Smooth muscle cell (in vitro differentiated cells): ENCODE measurements at regions not wholly inside any gene's neighbourhood (a gene's known extent, or its start where the extent isn't known, plus 50 kb on each side); places are given as distances from the start of the nearest gene placed in this dataset.
"Not testable (repeated sequence)": the region's sequence is repeated elsewhere in the genome, so short reads cannot be mapped to it uniquely, and the experiment has no call there.

ENCODE experiments used
- DNase-seq: peaks from one replicate; lab custom pipeline; 2025; ENCODE audit not compliant: unreplicated experiment; lab: John Stamatoyannopoulos, UW
- H2AFZ ChIP-seq: fragments of 200-600 bp; sonication (generic); 2 replicates; pipeline ENCODE4 v1.6.0; 2016; ENCODE audit warnings: antibody characterized with exemption, low read depth, mild to moderate bottlenecking
- H3F3A ChIP-seq: fragments of 200-600 bp; sonication (generic); 2 replicates; pipeline ENCODE4 v1.6.0; 2017; ENCODE audit warnings: antibody characterized with exemption, low read depth
- H3K27ac ChIP-seq: fragments of 200-600 bp; sonication (generic); 2 replicates; pipeline ENCODE4 v1.5.1; 2016; ENCODE audit warnings: low read depth, mild to moderate bottlenecking
- H3K27me3 ChIP-seq: fragments of 200-600 bp; sonication (generic); 2 replicates; pipeline ENCODE4 v1.6.1; 2016; ENCODE audit warnings: low read depth, mild to moderate bottlenecking
- H3K36me3 ChIP-seq: fragments of 200-600 bp; sonication (generic); 2 replicates; pipeline ENCODE4 v1.5.1; 2016; ENCODE audit warnings: low read depth
- H3K4me1 ChIP-seq: fragments of 200-600 bp; sonication (generic); 2 replicates; pipeline ENCODE4 v1.5.1; 2016; ENCODE audit warnings: low read depth
- H3K4me2 ChIP-seq: fragments of 200-600 bp; sonication (generic); 2 replicates; pipeline ENCODE4 v1.6.0; 2016; ENCODE audit warnings: mild to moderate bottlenecking
- H3K4me3 ChIP-seq: fragments of 200-600 bp; sonication (generic); 2 replicates; pipeline ENCODE4 v1.5.1; 2016; ENCODE audit warnings: mild to moderate bottlenecking
- H3K79me2 ChIP-seq: fragments of 200-600 bp; sonication (generic); 2 replicates; pipeline ENCODE4 v1.6.0; 2016; ENCODE audit warnings: low read depth, mild to moderate bottlenecking
- H3K9ac ChIP-seq: fragments of 200-600 bp; sonication (generic); 2 replicates; pipeline ENCODE4 v1.6.0; 2016; ENCODE audit warnings: low read depth
- H3K9me3 ChIP-seq: fragments of 200-600 bp; sonication (generic); replicated peaks from 2 replicates; pipeline ENCODE4 v1.5.1; 2016; ENCODE audit warnings: low read depth
- H4K20me1 ChIP-seq: fragments of 200-600 bp; sonication (generic); 2 replicates; pipeline ENCODE4 v1.6.0; 2016; ENCODE audit warnings: low read depth
- WGBS: methylation state at CpG from one replicate; pipeline ENCODE4 v1.1.7; 2016; ENCODE audit warnings: low lambda C conversion rate; 5-methylcytosine and 5-hydroxymethylcytosine counted together
- TF ChIP-seq, protein P1 (sequence below): fragments of 200-600 bp; sonication (generic); IDR thresholded peaks from 2 replicates; pipeline ENCODE4 v1.5.1; 2017; ENCODE audit warnings: borderline replicate concordance, mild to moderate bottlenecking, antibody characterized with exemption; ENCODE audit not compliant: insufficient read depth, poor library complexity, severe bottlenecking

DNA sequence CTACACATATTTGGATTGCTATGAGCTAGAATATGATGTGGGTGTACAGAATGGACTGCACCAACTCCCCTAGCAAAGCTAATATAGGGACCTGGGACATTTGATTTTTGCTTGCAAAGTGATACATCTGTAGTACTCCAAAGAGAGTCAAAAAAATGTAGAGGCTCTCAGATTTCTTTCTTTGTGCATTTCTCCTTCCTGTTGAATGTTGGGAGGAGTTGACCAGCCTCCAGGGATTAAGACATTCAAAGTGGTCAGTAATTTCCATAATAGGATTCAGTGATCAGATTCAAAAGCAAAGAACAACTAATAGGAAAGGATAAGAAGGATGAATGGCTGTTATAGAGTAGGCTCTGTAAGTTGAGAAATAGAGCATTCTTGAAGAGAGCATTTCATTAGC is 934.9 kb downstream of the KCNJ2 start:
- Histone ChIP-seq H3K27me3 (no peaks in the 10 kb centered on the region), H3K9me3 (no peaks in the 10 kb centered on the region), H2AFZ (no peak overlapping the region), H3K27ac (no peak overlapping the region), H3K4me1 (peaks cover 5% of the 10 kb centered on the region), H3K4me2 (no peak overlapping the region), H4K20me1 (no peaks in the 10 kb centered on the region), H3K4me3 (no peak overlapping the region), H3K36me3 (no peaks in the 10 kb centered on the region), H3K79me2 (no peaks in the 10 kb centered on the region), H3K9ac (no peak overlapping the region), H3F3A (no peaks in the 10 kb centered on the region)
- DNase-seq, result no peak
- TF ChIP-seq, protein P1, sequence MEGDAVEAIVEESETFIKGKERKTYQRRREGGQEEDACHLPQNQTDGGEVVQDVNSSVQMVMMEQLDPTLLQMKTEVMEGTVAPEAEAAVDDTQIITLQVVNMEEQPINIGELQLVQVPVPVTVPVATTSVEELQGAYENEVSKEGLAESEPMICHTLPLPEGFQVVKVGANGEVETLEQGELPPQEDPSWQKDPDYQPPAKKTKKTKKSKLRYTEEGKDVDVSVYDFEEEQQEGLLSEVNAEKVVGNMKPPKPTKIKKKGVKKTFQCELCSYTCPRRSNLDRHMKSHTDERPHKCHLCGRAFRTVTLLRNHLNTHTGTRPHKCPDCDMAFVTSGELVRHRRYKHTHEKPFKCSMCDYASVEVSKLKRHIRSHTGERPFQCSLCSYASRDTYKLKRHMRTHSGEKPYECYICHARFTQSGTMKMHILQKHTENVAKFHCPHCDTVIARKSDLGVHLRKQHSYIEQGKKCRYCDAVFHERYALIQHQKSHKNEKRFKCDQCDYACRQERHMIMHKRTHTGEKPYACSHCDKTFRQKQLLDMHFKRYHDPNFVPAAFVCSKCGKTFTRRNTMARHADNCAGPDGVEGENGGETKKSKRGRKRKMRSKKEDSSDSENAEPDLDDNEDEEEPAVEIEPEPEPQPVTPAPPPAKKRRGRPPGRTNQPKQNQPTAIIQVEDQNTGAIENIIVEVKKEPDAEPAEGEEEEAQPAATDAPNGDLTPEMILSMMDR, result no peak

DNA sequence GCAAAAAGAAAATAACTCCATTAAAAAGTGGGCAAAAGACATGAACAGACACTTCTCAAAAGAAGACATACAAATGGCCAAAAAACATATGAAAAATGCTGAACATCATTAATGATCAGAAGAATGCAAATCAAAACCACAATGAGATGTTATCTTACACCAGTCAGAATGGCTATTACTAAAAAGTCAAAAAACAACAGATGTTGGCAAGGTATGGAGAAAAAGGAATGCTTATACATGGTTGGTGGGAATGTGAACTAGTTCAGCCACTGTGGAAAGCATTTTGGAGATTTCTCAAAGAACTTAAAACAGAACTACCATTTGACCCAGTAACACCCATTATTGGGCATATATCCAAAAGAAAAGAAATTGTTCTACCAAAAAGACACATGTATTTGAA is 936.7 kb downstream of the KCNJ2 start:
- not testable (repeated sequence) for H2AFZ ChIP-seq, H3K36me3 ChIP-seq, DNase-seq, H4K20me1 ChIP-seq, H3K27ac ChIP-seq, H3K9ac ChIP-seq, H3K4me2 ChIP-seq, H3K9me3 ChIP-seq, H3K27me3 ChIP-seq, H3K4me3 ChIP-seq, H3K79me2 ChIP-seq, H3F3A ChIP-seq
- H3K4me1 ChIP-seq, result peaks cover 11% of the 10 kb centered on the region

DNA sequence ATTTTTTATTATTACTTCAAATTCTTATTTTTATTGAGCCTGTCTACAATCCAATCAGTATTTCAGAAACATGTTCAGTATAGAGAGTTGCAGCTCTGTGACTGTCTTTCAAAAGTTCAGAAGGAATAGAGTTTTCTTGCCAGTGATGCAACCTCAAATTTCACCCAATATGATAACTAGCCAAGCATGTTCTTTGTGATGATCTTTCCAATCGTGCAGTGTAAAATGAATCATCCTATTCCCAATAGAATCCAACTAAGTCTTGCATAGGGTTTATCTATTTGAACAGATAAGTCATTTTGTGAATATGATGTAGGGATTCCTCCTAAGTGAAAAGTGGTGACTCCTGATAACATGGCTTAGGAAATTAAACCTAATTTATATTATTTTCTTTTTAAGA is 937.8 kb downstream of the KCNJ2 start:
- Histone ChIP-seq H4K20me1 (no peaks in the 10 kb centered on the region), H3K27ac (no peak overlapping the region), H3K4me3 (no peak overlapping the region), H3F3A (no peaks in the 10 kb centered on the region), H2AFZ (no peak overlapping the region), H3K4me1 (peaks cover 11% of the 10 kb centered on the region), H3K9me3 (no peaks in the 10 kb centered on the region), H3K79me2 (no peaks in the 10 kb centered on the region), H3K4me2 (no peak overlapping the region), H3K36me3 (no peaks in the 10 kb centered on the region), H3K27me3 (no peaks in the 10 kb centered on the region), H3K9ac (no peak overlapping the region)
- 56% methylated on average over 1 of the region's 1 CpG for WGBS
- no peak for DNase-seq
- TF ChIP-seq, protein P1, result no peak

DNA sequence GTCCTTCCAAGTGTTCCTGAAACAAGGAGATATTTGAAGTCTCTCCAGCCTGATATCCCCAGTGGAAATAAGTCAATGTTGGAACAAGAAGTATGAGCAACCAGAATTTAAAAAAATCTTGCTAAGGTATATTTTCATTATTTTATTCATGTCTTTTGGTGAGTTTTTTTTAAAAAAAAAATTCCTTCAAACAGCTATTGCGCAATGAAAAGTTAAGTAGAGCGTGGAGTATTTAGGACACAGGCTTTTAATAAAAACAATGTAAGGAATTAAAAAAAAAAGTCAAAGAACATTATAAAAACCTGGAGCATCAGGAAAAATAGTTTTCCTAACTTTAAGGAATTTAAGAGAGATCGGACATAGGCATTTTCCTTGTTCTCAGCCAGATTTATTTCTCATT is 940.4 kb downstream of the KCNJ2 start:
- Histone ChIP-seq H3K27ac (no peak overlapping the region), H3K4me2 (no peak overlapping the region), H3K9ac (no peak overlapping the region), H2AFZ (no peak overlapping the region), H3K36me3 (no peaks in the 10 kb centered on the region), H3K9me3 (no peaks in the 10 kb centered on the region), H3K79me2 (no peaks in the 10 kb centered on the region), H4K20me1 (no peaks in the 10 kb centered on the region), H3K4me1 (peaks cover 9% of the 10 kb centered on the region), H3F3A (no peaks in the 10 kb centered on the region), H3K4me3 (no peak overlapping the region), H3K27me3 (no peaks in the 10 kb centered on the region)
- no peak for DNase-seq
- WGBS, result 89% methylated on average over 3 of the region's 3 CpGs
- TF ChIP-seq, protein P1, result no peak
